DMS153 (cell line): ENCODE measurements at regions not wholly inside any gene's neighbourhood (a gene's known extent, or its start where the extent isn't known, plus 50 kb on each side); places are given as distances from the start of the nearest gene placed in this dataset.
"Not testable (repeated sequence)": the region's sequence is repeated elsewhere in the genome, so short reads cannot be mapped to it uniquely, and the experiment has no call there.

Source experiments
- DNase-seq: peaks from one replicate; lab custom pipeline; 2025; lab: John Stamatoyannopoulos, UW

DNA sequence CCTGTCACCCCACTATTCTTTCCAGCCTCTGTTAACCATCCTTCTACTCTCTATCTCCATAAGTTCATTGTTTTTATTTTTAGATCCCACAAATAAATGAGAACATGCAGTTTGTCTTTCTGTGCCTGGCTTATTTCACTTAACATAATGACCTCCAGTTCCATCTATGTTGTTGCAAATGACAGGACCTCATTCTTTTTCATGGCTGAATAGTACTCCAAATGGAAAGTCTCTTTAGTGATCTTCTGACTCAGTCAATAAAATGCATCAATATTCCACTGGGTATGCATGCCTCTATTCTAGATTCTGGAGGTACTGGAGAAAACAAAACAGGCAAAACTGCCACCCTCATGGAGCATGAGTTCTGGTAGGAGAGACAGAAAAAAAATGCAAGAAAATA lies 459.0 kb downstream of the XYLT1 start:
- no peak for DNase-seq

DNA sequence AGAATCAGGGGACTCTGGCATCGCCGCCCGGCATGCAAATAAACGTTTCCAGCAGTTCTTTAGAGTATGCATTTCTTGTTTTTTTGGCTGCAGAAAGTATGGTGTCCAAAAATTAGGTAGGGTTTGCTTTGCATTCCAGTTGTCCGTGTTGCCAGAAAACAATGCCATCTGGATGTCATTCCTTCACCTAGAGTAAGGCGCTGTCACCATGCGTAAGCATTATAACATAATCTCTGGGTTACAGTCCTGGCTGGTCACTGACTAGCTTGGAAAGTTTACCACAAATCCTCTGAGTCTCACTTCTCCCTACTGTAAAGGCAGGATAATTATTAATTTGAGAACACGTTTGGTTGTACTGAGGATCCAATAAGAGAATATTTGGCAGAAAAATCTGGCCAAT lies 457.7 kb downstream of the XYLT1 start:
- no peak for DNase-seq

- DNase-seq = no peak
Observed at GRCh38 chr16:17014484-17015121, 456.2 kb downstream of the XYLT1 start.

DNA sequence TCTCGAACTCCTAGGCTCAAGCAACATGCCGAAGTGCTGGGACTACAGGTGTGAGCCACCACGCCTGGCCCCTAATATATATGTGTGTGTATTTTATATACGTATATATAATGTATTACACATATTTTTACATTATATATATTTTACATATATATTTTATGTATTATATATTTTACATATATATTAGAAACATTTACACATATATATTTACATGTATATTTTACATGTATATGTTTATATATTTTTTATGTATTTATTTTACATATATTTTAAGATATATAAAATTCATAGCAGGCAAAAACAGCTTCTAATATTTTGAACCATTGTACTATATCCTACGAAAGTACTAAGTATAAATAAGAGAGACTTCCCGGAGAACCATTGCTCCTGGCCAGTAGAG lies 455.1 kb downstream of the XYLT1 start:
- no peak for DNase-seq

DNA sequence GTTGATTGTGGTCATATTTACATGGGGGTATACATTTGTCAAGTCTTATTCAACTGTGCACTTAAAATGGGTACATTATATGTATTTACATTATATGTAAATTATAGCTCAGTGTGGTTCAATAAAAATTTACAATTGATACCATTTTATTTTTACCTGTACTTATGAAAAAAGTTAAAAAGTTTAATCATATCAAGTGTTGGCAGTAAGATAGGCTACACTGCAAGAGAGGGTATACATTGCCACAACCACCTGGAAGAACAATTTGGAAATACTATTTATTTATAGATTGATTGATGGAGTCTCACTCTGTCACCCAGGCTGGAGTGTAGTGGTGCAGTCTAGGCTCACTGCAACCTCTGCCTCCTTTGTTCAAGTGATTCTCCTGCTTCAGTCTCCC lies 453.3 kb downstream of the XYLT1 start:
- DNase-seq = no peak

GRCh38 chr16:17018585-17018939 lies 452.2 kb downstream of the XYLT1 start:
- no peak for DNase-seq

DNA sequence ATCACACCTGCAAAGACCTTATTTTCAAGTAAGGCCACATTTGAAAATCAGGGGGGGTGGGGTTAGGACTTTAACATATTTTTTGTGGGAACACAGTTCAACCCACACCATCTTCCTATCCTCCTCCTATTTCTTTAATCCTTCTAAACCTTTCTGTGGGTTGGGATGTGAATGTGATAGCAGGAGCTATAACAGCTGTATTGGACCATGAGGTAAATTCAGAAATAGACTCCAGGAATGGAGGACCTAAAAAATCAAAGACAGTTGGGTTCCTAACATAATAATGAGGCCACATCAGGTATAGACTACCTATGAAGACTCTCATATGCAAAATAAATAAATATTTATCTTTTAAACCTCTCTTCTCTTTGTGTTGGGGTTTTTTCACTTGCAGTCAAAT lies 451.4 kb downstream of the XYLT1 start:
- no peak for DNase-seq

DNA sequence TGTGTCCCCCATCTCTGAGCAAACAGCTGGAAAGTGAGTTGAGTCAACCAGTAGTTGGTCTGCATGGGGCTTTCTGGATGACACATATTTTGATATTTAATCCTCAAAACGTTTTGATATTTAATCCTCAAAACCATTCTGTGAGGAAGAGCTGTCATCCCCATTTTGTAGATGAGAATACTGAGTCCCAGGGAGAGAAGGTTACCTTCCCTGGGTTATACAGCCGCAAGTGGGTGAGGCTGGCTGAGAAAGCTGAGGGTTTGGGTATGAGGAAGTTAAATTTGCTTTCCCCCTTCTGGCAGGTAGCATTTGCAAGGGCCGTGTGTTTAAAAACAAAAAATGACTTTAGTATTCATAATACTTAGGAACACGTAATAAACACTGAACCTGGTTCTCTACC lies 447.2 kb downstream of the XYLT1 start:
- DNase-seq = no peak

DNA sequence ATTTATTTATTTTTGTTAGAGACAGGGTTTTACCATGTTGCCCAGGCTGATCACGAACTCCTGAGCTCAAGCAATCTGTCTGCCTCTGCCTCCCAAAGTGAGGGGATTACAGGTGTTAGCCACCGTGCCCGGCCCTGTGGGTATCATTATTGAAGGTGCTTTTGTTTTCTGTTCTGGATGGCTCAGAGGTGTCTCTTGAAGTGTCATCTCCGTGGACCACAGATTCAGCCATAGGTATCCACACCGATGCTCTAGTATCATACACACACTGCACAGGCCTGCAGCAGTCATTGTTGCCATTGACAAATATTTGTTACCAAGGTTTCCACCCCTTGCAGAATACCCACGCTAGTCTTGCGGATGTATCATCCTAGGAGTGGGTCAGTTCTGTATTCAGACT lies 446.2 kb downstream of the XYLT1 start:
- no peak for DNase-seq

DNA sequence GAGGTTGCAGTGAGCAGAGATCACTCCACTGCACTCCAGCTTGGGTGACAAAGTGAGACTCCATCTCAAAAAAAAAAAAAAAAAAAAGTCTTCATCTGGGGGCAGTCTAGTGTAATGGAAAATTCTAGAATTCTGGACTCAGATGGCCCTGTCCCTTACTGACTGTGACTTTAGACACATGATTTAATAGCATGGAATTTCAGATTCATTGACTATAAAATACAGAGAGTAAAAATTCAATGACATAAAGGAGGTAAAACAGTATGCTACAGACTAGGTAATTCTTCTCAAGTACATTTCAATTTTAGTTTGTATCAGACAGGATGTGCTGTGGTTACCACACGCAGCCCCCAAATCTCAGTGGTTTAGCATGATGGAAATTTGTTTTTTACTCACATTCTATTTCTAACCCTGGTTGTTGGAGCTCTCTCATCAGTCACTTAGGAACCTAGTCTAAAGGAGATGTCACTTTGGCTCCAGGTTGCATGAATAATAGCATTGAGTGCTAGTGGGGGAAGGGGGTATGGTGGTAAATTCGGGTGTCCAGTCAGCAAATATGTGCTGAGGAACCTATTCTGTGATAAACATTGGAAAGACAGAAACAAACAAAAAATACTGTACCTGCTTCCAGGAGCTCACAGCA lies 444.0 kb downstream of the XYLT1 start:
- no peak for DNase-seq

- no peak for DNase-seq
Observed at GRCh38 chr16:17027488-17028129, 443.2 kb downstream of the XYLT1 start.

DNA sequence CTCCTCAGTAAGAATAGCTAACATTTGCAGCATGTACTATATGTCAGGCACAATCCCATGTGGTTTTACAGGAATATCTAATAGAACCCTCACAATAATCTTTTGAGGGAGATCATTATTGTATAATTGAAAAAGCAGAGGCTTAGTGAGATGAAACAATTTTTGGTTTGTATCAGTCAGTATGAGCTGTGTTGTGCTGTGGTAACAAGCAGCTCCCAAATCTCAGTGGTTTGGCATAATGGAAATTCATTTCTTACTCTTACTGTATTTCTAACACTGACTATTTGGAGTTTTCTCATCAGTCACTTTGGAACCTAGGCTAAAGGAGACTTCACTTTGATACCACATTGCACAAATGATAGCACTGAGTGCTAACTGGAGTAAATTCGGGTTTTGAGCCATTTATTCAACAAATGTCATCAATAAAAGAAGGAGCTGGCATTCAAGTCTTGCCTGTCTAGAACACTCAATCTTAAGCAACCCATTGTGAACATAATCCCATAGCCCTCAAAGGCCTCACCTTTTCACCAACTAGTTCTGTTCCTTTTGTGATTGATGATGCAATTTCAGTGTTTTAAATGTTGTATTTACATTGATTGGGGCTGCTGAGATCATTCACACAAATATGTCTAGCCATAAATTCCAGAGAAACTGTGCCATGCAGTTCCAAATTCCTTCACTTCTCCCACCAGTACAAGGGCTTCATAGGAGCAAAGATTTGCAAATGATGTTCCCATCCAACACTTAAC lies 441.0 kb downstream of the XYLT1 start:
- DNase-seq = no peak

- DNase-seq = no peak
Observed at GRCh38 chr16:17031484-17032268, 439.1 kb downstream of the XYLT1 start.

DNA sequence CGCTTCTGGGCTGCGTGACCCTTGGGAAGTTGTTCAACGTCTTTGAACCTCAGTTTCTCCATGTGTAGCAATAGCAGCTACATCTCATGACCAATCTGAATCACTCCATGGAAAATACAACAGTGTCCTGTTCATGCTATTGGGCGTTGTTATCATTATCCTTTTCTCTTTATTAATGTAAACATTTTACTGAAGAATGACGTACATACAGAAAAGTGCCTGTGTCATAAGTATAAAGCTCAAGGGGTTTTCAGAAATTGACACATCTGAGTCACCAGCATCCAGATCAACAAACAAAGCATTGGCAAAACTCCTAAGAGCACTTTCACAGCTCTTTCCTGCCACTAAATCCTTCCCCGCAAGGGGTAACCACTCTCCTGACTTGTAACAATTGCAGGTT lies 438.4 kb downstream of the XYLT1 start:
- no peak for DNase-seq

GRCh38 chr16:17034477-17035252 lies 436.1 kb downstream of the XYLT1 start:
- DNase-seq = no peak

DNA sequence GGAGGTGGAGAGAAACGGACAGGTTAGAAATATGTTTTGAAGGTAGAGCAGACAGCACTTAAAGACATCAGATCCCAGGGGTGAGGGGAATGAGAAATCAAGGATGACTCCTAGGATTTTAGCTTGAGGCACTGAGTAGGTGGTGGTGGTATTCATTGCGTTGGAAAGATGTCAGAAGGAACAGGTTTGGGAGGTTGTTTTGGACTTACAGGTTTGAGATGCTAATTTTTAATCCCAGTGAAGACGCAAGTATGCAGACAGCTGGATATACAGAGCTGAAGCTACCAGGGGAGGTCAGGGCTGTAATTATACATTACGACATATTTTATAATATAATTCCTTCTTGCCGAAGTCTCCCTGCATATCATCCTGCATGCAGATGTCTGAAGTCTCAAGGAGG lies 433.3 kb downstream of the XYLT1 start:
- no peak for DNase-seq

DNA sequence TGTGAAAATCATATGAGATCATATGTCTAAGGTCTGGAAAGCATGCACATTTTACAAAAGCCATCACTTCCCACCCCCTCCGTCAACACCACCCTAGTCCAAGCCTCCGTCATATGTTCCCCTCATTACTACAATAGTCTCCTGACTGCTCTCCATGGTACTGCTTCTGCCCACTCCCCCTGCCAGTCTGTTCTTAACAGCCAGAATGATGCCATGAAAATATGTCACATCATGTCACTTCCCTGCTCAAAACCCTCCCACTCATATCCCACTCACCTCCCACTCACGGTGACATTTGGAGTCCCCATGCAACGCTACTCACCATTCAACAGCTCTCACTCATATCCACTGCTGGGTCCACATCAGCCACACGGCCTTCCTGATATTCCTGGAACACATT lies 432.3 kb downstream of the XYLT1 start:
- no peak for DNase-seq

DNA sequence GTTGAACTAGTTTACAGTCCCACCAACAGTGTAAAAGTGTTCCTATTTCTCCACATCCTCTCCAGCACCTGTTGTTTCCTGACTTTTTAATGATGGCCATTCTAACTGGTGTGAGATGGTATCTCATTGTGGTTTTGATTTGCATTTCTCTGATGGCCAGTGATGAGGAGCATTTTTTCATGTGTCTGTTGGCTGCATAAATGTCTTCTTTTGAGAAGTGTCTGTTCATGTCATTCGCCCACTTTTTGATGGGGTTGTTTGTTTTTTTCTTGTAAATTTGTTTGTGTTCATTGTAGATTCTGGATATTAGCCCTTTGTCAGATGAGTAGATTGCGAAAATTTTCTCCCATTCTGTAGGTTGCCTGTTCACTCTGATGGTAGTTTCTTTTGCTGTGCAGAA lies 421.7 kb downstream of the XYLT1 start:
- DNase-seq = not testable (repeated sequence)

DNA sequence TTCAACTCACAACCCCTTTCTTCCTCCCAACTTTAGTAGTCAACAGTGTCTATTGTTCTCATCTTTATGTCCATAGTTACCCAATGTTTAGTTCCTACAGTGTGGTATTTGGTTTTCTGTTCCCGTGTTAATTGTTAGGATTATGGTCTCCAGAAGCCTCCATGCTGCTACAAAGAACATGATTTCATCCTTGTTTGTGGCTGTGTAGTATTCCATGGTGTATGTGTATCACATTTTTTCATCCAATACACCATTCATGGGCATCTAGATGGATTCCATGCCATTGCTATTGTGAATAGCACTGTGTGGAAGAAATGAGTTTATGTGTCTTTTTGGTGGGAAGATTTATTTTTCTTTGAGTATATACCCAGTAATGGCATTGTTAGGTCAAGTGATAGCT lies 420.3 kb downstream of the XYLT1 start:
- DNase-seq = no peak
